ENCODE measurements at regions not wholly inside any gene's neighbourhood (a gene's known extent, or its start where the extent isn't known, plus 50 kb on each side); places are given as distances from the start of the nearest gene placed in this dataset.

- no peak for DNase-seq
Observed at GRCh38 chr20:50274570-50275430, 84.2 kb downstream of the CEBPB start.

GRCh38 chr20:50276119-50277063, 85.8 kb downstream of the CEBPB start:
- DNase-seq = no peak

- no peak for DNase-seq
Observed at GRCh38 chr20:50277064-50277415, 86.4 kb downstream of the CEBPB start.

GRCh38 chr20:50277460-50278376, 87.1 kb downstream of the CEBPB start:
- no peak for DNase-seq

DNA sequence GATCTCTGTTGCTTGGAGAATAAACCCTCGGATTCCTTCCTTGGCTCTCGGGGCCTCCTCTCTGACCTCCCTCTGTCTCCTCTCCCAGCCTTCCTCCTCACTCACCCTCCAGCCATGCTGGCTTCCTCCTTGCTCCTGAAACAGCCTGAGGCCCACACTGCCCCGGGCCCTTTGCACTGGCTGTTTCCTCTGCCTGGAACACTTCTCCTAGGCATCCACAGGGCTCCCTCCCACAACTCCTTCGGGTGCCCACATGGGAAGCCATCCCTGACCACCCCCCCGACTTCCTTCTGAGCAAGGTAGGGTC, 87.7 kb downstream of the CEBPB start:
- no peak for DNase-seq

DNA sequence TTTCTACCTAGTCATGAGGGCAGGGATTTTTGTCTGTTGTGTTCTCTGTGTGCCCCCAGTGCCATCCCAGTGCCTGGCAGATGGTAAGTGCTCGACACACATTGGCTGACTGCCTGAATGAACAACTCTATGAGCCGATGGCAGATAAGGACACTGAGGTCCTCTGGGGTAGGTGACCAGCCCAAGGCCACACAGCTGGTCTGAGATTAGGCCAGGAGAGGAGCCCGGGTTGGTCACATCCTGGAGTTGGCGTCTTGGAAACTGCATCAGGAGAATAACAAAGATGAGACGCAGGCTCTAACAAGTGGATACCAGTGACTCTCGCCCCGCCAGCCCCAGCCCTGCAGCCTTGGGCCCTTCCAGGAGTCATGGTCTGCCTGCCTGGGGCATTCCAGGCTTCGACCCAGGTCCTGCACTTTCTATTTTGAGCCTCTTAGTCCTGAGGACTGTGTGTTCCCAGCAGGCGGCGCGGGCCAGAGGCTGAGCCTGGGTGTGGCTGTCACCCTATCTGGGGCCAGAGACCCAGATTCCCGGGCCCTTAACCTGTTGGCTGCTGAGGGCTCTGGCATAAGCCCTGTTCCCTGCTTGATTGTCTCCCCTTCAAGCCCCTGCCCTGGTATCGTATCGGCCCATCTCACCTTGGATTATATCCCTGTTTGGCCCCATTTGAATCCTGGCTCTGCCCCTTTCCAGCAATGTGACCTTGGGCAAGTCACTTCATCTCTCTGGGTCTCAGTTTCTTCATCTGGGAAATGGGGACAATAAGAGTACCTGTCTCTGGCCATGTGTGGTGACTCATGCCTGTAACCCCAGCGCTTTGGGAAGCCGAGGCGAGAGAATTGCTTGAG, 88.3 kb downstream of the CEBPB start:
- no peak for DNase-seq

- DNase-seq = no peak
Observed at GRCh38 chr20:50279988-50280850, 89.6 kb downstream of the CEBPB start.

- DNase-seq = no peak
Observed at GRCh38 chr20:50280851-50281655, 90.4 kb downstream of the CEBPB start.

DNA sequence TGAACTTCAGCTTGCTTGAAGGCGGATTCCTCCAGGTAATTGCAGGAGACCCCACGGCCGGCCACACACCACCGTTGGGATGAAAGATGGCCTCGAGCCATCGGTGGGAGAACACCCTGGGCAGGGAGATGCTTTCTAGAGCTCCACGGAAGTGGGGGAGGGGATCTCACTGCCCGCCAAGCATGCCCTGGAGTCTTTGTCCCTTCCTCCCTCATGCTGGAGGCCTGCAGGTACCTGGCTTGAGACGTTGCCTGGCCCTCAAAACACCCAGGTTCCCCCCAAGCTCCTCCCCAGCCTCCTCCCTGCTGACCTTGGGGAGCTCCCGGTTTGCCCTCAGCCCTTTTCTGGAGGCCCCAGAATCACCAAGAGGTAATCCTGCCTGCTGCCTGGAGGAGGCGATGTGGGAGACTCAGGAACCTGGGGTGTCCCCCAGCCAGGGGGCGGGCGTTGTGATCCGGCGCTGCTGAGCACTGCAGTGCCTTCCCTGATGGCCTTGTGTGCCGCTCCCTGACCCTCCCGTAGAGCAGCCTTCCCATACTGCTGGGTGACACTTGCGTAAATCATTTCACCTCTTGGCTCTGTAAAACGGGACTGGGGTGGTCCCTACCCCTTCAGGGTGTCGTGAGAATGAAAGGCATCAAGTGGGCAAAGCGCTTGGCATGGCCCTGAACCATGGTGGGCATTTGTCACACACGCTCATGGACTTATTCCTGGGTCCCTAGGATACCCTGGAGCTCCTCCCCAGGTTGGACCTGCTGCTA, 91.4 kb downstream of the CEBPB start:
- DNase-seq = no peak

DNA sequence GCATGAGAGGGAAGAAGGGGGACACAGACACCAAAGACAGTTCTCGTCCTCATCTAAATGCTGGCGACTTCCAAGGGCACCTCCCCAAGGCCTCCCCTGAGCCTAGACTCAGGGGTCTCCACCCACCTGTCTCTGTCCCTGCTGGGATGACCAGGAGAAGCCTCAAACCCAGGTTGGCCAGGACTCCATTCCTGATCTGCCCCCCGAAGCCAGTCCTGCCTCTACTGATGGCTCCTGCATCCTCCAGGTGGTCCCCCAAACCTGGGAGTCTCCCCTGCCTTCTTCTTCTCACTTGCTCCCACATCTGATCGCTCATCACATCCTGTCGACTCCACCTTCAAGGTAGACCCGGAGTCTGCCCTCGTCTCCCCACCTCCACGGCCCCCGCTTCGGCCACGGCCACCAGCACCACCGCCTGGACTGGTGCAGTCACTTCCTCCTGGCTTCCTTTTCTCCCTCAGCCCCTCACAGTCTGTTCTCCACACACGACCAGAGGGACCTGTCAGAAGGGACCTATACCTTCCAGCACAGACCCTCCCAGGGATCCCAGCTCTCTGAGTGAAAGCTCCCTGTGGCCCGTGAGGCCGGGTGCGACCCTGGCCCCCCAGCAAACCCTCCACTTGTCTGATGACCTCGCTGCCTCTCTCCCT, 92.1 kb downstream of the CEBPB start:
- no peak for DNase-seq

DNA sequence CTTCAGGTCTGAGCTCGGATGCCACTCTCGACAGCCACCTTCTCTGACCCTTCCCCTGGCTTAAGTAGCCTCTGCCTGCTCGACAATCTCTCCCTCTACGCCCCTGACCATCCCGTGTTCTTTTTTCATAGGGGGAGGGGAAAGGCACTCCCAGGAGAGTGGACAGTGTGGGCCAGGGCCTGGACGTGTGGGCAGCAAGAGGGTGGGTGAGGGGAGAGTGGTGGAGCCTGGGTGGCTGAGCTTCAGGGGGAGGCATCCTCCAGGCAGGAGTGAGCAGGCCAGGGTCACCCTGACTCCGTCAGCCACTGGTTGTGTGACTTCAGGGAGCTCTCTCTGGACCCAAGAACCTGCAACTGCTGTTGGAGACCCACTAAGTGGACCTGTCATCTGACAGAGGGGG, 92.7 kb downstream of the CEBPB start:
- no peak for DNase-seq

GRCh38 chr20:50283922-50284810, 93.5 kb downstream of the CEBPB start:
- DNase-seq = no peak

DNA sequence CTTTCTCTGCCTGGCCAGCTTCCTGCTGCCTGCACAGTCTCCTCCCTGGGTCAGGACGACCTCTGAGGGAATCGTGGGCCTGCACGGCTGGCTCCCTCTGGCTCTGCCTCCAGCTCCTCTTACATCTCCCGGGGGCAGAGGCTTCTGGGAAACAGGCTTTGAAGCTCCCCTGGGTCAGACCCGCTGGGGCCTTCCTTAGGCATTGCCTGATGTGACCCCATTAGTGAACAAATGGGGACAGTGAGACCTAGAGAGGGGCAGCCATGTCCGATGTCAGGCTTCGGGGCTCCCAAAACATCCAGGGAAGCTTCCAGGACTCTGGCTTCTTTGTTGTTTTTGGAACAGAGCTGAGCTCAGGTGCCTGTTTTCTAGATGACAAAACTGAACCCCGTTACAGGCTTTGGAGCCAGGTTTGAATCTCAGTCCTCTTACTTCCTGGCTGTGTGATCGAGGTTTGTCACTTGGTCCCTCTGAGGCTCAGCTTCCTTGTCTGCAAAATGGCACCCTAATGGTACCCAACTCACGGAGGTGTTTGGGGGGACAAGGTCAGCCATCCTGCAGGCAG, 94.3 kb downstream of the CEBPB start:
- DNase-seq = no peak

- no peak for DNase-seq
Observed at GRCh38 chr20:50285376-50286173, 94.9 kb downstream of the CEBPB start.

DNA sequence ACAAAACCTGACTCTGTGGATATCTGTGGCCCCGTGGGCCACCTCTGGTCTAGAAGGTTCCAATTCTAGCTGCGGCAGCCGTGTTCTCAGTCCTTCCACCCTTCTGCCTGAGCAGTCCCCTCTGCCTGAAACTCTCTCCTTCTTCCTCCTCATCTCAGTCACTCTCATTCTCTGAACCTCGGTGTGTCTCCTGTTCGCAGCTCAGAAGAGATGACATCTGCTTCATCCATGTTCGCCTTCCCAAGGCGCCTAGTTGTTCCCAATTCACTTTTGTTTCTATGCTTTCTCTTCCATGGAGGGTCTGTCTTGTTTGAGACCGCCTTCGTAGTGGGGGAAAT, 95.5 kb downstream of the CEBPB start:
- no peak for DNase-seq

DNA sequence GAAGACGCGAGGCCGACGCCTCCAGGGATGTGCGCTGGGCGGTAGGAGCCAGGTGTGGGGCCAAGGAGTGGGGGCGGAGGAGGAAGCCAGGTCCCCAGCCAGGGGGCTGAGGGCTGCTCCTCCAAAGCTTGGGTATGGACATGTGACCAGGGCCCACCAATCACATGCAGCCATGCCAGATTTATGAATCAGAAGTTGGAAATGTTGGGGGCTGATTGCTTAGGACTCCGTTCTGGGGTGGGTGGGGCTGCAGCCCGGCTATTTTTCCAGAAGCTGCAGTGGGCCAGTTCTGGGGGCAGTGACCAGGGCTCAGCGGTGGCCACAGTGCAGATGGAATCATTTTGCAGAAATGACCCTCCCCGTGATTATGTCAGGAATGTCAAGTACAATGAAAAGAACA, 96.0 kb downstream of the CEBPB start:
- DNase-seq = no peak

DNA sequence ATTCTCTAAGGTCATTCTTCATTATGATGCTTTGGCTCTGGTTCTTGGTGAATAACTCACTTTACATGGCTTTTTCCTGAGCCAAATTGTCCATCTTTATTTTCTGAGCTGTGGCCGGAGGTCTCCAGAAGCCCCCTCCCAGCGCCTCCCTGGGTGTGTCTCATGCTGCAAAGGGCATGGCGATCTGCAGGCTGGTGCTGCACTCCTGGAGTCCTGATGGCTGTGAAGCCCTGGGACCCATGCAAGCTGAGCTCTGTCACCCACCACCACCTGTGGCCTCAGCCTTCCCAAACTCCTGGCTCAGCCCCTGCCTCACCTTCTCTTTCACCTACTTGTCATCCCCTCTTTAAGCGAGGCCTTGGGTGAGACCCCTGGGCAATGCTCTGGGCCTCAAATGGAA, 96.9 kb downstream of the CEBPB start:
- no peak for DNase-seq

Measured in activated CD4-positive, CD25-positive, alpha-beta regulatory T cell treated with anti-CD3 and anti-CD28 coated beads, Interleukin-2, amount 50 U/mL, for 72 hours (primary cell).